ENCODE measurements at regions not wholly inside any gene's neighbourhood (a gene's known extent, or its start where the extent isn't known, plus 50 kb on each side); places are given as distances from the start of the nearest gene placed in this dataset.

DNA sequence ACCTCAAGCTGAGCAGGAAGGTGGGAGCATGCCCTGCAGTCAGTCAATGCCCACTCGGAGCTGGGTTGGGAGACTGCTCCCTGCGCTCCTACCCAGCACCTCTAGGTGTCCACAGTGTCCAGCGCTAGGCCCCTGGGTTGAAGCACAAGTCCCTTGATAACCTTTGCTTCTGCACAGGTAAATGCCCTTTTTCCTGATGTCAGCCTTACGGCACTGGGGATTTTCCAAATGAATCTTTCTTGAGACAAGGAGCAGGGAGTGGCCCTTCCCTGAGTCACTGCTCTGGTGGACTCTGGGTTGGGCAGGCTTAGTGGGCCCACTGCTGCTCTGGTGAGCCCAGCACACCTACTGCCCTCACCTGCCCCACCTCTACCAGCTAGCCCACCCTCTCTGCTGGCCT, 61.9 kb upstream of the OPN4 start:
- DNase-seq (ENCODE audit: low read depth) = no peak
- TF ChIP-seq, protein P1, sequence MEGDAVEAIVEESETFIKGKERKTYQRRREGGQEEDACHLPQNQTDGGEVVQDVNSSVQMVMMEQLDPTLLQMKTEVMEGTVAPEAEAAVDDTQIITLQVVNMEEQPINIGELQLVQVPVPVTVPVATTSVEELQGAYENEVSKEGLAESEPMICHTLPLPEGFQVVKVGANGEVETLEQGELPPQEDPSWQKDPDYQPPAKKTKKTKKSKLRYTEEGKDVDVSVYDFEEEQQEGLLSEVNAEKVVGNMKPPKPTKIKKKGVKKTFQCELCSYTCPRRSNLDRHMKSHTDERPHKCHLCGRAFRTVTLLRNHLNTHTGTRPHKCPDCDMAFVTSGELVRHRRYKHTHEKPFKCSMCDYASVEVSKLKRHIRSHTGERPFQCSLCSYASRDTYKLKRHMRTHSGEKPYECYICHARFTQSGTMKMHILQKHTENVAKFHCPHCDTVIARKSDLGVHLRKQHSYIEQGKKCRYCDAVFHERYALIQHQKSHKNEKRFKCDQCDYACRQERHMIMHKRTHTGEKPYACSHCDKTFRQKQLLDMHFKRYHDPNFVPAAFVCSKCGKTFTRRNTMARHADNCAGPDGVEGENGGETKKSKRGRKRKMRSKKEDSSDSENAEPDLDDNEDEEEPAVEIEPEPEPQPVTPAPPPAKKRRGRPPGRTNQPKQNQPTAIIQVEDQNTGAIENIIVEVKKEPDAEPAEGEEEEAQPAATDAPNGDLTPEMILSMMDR (IDR thresholded peaks at IDR 0.05; ENCODE audit: insufficient read depth, low read depth, low read length) = peak; percentile 15
- no peak overlapping the region for H3K4me3 ChIP-seq (ENCODE audit: low read depth, low read length)

DNA sequence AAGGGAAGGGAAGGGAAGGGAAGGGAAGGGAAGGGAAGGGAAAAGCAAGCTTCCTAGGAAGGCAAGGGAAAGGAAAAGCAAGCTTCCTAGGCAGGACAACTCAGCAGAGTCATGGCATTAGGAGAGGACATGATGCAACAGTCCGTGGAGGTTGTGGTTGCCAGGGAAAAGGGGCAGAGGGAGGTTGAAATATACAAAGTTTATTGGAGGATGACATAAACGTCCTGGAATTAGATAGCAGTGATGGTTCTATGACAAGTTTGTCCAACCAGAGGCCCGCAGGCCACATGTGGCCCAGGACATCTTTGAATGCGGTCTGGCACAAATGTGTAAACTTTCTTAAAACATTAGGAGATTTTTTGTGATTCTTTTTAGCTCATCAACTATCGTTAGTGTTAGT, 59.8 kb upstream of the OPN4 start:
- TF ChIP-seq, protein P1 (IDR thresholded peaks at IDR 0.05; ENCODE audit: insufficient read depth, low read depth, low read length) = no peak
- DNase-seq (ENCODE audit: low read depth) = peak; percentile 66

DNA sequence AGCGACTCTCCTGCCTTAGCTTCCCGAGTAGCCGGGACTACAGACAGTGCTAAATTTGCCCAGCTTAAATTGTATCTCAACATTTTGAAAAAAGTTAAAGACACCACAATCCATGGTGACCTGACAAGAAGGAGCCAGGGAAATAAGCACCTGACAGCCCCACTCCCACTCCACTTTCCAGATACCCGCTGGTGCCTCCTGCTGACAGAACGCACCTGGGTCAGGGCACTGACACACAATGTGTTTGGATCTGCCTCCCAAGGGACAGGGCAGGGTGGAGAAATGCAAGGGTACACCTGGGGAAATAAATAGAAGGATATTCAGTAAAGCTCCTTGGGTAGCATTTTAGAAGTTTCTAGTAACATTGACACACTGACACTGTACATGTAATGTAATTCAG, 58.9 kb upstream of the OPN4 start:
- DNase-seq (ENCODE audit: low read depth) = no peak
- TF ChIP-seq, protein P1 (IDR thresholded peaks at IDR 0.05; ENCODE audit: insufficient read depth, low read depth, low read length) = no peak

More for the DNA sequence above, 59.8 kb upstream of the OPN4 start:
- H3K4me3 ChIP-seq (ENCODE audit: low read depth, low read length) = no peak overlapping the region

DNA sequence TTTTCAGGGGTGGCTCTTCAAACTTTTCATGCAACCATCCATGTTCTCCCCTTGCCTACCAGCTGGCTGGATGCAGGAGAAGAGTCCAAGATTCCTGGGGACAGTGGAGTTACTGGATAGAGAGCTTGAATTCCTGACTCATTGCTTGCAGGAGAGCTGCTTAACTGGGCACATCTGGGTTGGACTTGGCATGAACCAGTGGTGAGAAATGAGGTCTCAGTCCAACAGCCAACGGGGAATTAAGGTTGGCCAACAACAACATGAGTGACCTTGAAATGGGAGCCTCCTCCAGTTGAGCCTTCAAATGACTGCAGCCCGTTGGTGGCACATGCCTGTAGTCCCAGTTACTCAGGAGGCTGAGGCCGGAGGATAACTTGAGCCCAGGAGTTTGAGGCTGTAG, 58.1 kb upstream of the OPN4 start:
- TF ChIP-seq, protein P1 (IDR thresholded peaks at IDR 0.05; ENCODE audit: insufficient read depth, low read depth, low read length) = no peak
- H3K4me3 ChIP-seq (ENCODE audit: low read depth, low read length) = no peak overlapping the region
- DNase-seq (ENCODE audit: low read depth) = no peak

More for the DNA sequence above, 58.9 kb upstream of the OPN4 start:
- no peak overlapping the region for H3K4me3 ChIP-seq (ENCODE audit: low read depth, low read length)

DNA sequence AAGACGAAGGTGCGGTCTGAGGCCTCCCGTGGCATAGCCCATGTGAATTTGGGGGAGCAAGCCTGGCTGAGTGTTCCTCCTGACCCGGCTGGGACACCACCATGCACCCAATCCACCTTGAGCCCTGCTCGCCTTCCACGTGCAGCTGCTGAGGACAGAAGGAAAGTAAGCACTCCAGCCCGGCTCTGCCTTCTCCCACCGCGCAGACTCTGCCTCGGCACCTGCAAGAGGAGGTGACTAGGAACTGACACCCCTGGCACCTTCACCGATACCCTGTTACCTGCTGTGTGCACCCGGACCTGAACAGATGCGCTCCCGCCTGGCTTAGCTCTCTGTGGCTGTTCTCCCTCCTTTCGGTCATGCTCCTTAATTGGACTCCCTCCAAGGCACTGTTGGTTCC, 57.0 kb upstream of the OPN4 start:
- no peak overlapping the region for H3K4me3 ChIP-seq (ENCODE audit: low read depth, low read length)
- TF ChIP-seq, protein P1 (IDR thresholded peaks at IDR 0.05; ENCODE audit: insufficient read depth, low read depth, low read length) = no peak
- DNase-seq (ENCODE audit: low read depth) = no peak

DNA sequence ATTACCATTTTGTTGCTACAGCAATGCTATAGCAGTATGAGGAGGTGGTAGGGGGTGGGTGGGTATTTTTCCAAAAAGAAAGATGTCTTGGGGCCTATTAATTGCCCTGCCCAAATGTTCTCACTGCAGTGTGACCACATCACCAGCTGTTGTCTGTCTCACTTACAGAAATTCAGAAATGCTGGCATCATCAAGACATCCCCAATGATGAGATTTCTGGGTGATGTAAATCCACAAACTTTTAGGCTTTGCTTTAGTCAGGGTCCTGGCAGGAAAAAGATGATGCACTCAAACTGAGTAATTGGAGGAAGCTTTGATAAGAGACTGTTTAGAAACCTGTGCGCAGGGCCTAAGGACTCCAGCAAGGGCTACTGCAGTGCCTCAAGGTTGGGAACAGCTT, 56.2 kb upstream of the OPN4 start:
- TF ChIP-seq, protein P1 (IDR thresholded peaks at IDR 0.05; ENCODE audit: insufficient read depth, low read depth, low read length) = no peak
- peak; percentile 28 for DNase-seq (ENCODE audit: low read depth)
- no peak overlapping the region for H3K4me3 ChIP-seq (ENCODE audit: low read depth, low read length)

DNA sequence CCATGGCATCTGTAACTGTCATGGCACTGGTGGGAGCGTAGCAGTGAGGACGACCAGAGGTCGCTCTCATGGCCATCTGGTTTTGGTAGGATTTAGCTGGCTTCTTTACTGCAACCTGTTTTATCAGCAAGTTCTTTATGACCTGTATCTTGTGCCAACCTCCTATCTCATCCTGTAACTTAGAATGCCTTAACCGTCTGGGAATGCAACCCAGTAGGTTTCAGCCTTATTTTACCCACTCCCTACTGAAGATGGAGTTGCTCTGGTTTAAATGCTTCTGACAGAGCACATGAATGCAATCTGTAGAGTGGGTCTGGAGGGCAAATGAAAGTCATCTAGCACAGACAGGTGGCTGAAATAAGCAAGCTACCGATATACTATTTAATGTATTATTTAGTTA, 55.3 kb upstream of the OPN4 start:
- H3K4me3 ChIP-seq (ENCODE audit: low read depth, low read length) = no peak overlapping the region
- peak; percentile 24 for DNase-seq (ENCODE audit: low read depth)
- TF ChIP-seq, protein P1 (IDR thresholded peaks at IDR 0.05; ENCODE audit: insufficient read depth, low read depth, low read length) = no peak
